HepG2 (cell line): ENCODE measurements at regions not wholly inside any gene's neighbourhood (a gene's known extent, or its start where the extent isn't known, plus 50 kb on each side); places are given as distances from the start of the nearest gene placed in this dataset.

Experiments used
- ATAC-seq: fragments of 200-7000 bp; cut with Tn5 transposase; 3 replicates; pipeline ENCODE4 v1.9.1; 2020; ENCODE audit warnings: mild to moderate bottlenecking, moderate library complexity
- BruUV-seq: library from RNA; stranded (reverse); fragments of 400-500 nt; replicated peaks from 2 replicates; lab custom pipeline; 2021; lab: Mats Ljungman, UMichigan
- CTCF ChIA-PET: fragments of 300-600 bp; formaldehyde crosslinking; extraction: SDS; loops from one replicate; lab custom pipeline; 2021; ENCODE audit warnings: low total read pairs, inconsistent platforms, low intra/inter-chr PET ratio; lab: Yijun Ruan, JAX
- POLR2A ChIA-PET: fragments of 350-600 bp; sonication (Branson Sonifier 250); formaldehyde crosslinking; loops from one replicate; lab custom pipeline; 2020; ENCODE audit warnings: antibody characterized with exemption, inconsistent platforms; lab: Yijun Ruan, JAX
- DNase-seq: peaks from one replicate; pipeline ENCODE4 v3.0.0-alpha.2; 2015; ENCODE audit warnings: low spot score
- FAIRE-seq: peaks from 3 replicates; lab custom pipeline; 2011; peaks lifted over from hg19 to GRCh38; lab: Jason Lieb, UNC
- H2AFZ ChIP-seq: one replicate; pipeline ENCODE4 v1.6.1; 2011; ENCODE audit warnings: low read length, inconsistent platforms
- H3K27ac ChIP-seq: fragments of 300-600 bp; 3 replicates; pipeline ENCODE4 v1.8.0; 2011; ENCODE audit warnings: mixed run types, mild to moderate bottlenecking, mixed read lengths, low read length, inconsistent platforms; ENCODE audit not compliant: insufficient read depth; ENCODE audit errors: extremely low read length
- H3K27me3 ChIP-seq, 2 experiments: fragments of 200-600 bp in 1 of 2; 2 replicates in 1 of 2; 3 replicates in 1 of 2; pipeline versions ENCODE4 v1.6.0 to v1.8.0; 2011; ENCODE audit warnings: low read length in 2 of 2, mild to moderate bottlenecking in 2 of 2, moderate library complexity in 2 of 2, inconsistent platforms in 1 of 2; ENCODE audit not compliant: insufficient read depth in 2 of 2, control insufficient read depth in 1 of 2
- H3K36me3 ChIP-seq, 2 experiments: fragments of 200-600 bp in 1 of 2; replicated peaks in 1 of 2; 2 replicates in 1 of 2; 3 replicates in 1 of 2; pipeline versions ENCODE4 v1.5.1 to v1.8.0; 2011; ENCODE audit warnings: low read length in 2 of 2, inconsistent platforms in 1 of 2; ENCODE audit not compliant: insufficient read depth in 2 of 2, control insufficient read depth in 1 of 2
- H3K4me1 ChIP-seq: 2 replicates; pipeline ENCODE4 v1.5.1; 2012; ENCODE audit warnings: low read length, inconsistent platforms; ENCODE audit not compliant: insufficient read depth
- H3K4me2 ChIP-seq: 2 replicates; pipeline ENCODE4 v1.6.0; 2011; ENCODE audit warnings: low read depth, low read length, inconsistent platforms
- H3K4me3 ChIP-seq, 3 experiments: fragments of 200-600 bp in 1 of 3; sonication (generic), shearing (Covaris generic) in 1 of 3; replicated peaks in 1 of 3; 2 replicates each; pipeline ENCODE4 v1.5.1; 2011 to 2016; ENCODE audit warnings: low read length in 3 of 3, inconsistent platforms in 2 of 3, low read depth in 2 of 3, mild to moderate bottlenecking in 2 of 3, control low read depth in 1 of 3, mixed read lengths in 1 of 3; ENCODE audit not compliant: insufficient read depth in 1 of 3
- H3K79me2 ChIP-seq: one replicate; pipeline ENCODE4 v1.6.1; 2011; ENCODE audit warnings: low read length, inconsistent platforms; ENCODE audit not compliant: insufficient read depth
- H3K9ac ChIP-seq: 2 replicates; pipeline ENCODE4 v1.6.0; 2011; ENCODE audit warnings: mild to moderate bottlenecking, low read depth, low read length, inconsistent platforms; ENCODE audit not compliant: insufficient read depth
- H3K9me3 ChIP-seq: 2 replicates; pipeline ENCODE4 v1.5.1; 2012; ENCODE audit warnings: mild to moderate bottlenecking, low read length
- H4K20me1 ChIP-seq: 2 replicates; pipeline ENCODE4 v1.6.0; 2011; ENCODE audit warnings: inconsistent platforms, mild to moderate bottlenecking, low read length, moderate library complexity; ENCODE audit not compliant: insufficient read depth
- ATF1 ChIP-seq: IDR thresholded peaks from 2 replicates; pipeline ENCODE4 v1.6.1; 2016; ENCODE audit warnings: mild to moderate bottlenecking, control low read depth
- CBX1 ChIP-seq: IDR thresholded peaks from one replicate; pipeline ENCODE4 v1.6.1; 2016; ENCODE audit warnings: antibody characterized with exemption, low read depth
- FOSL2 ChIP-seq: sonication (generic); formaldehyde crosslinking; IDR thresholded peaks from 2 replicates; pipeline ENCODE4 v1.4.0; 2020; ENCODE audit warnings: missing genetic modification reagents
- HMG20A ChIP-seq: IDR thresholded peaks from 2 replicates; pipeline ENCODE4 v1.6.1; 2016; ENCODE audit warnings: borderline replicate concordance
- PLRG1 ChIP-seq: fragments of 450-650 bp; conservative IDR thresholded peaks from 2 replicates; pipeline ENCODE4 v1.6.1; 2016
- PTBP1 ChIP-seq: fragments of 200-400 bp; formaldehyde crosslinking; IDR thresholded peaks from 2 replicates; pipeline ENCODE4 v1.6.1; 2018; ENCODE audit warnings: low read length, low read depth; ENCODE audit not compliant: poor library complexity, severe bottlenecking
- THAP11 ChIP-seq: IDR thresholded peaks from 2 replicates; pipeline ENCODE4 v1.6.1; 2016; ENCODE audit warnings: missing biosample characterization, missing genetic modification reagents
- ZC3H4 ChIP-seq: sonication (generic); formaldehyde crosslinking; IDR thresholded peaks from 2 replicates; pipeline ENCODE4 v1.4.0; 2020; ENCODE audit warnings: missing genetic modification reagents, borderline replicate concordance
- ZFP90 ChIP-seq: sonication (generic); formaldehyde crosslinking; IDR thresholded peaks from 2 replicates; pipeline ENCODE4 v1.8.0; 2022; ENCODE audit warnings: missing genetic modification reagents, mild to moderate bottlenecking, inconsistent platforms, borderline replicate concordance
- ZMAT3 ChIP-seq: sonication (generic); formaldehyde crosslinking; conservative IDR thresholded peaks from 2 replicates; pipeline ENCODE4 v1.7.0; 2021; ENCODE audit warnings: missing genetic modification reagents
- ZNF513 ChIP-seq: sonication (generic); formaldehyde crosslinking; conservative IDR thresholded peaks from 2 replicates; pipeline ENCODE4 v1.5.0; 2020; ENCODE audit warnings: missing genetic modification reagents
- WGBS: methylation state at CpG from one replicate; pipeline ENCODE4 v1.1.6; 2017; ENCODE audit warnings: low lambda C conversion rate; 5-methylcytosine and 5-hydroxymethylcytosine counted together
- in situ Hi-C: cut with HindIII; loops from 2 replicates; pipeline ENCODE4 v1.10.0; 2017; ENCODE audit warnings: low pct_unique_long_range_greater_than_20kb; ENCODE audit not compliant: extremely low pct_ligation_motif_present
- intact Hi-C: fragments of 100-400 bp; cut with micrococcal nuclease; formaldehyde crosslinking; loops from one replicate; pipeline ENCODE4 v1.10.0; 2022; ENCODE audit not compliant: unreplicated experiment

GRCh38 chr6:149134511-149134933 is 183.0 kb upstream of the TAB2 start:
- 9% methylated on average over 4 of the region's 4 CpGs for WGBS
- TF ChIP-seq CBX1 (no peak), FOSL2 (CRISPR knock-in tag) (no peak), PTBP1 (no peak), ZC3H4 (no peak), ATF1 (CRISPR knock-in tag) (no peak), ZFP90 (CRISPR knock-in tag) (no peak), HMG20A (CRISPR knock-in tag) (no peak), PLRG1 (no peak), ZMAT3 (CRISPR knock-in tag) (no peak), ZNF513 (CRISPR knock-in tag) (no peak), THAP11 (CRISPR knock-in tag) (no peak)
- FAIRE-seq (no peak), DNase-seq (no peak), ATAC-seq (no peak)
- H3K9ac ChIP-seq, result no peak overlapping the region
- no peaks in the 10 kb centered on the region for H3K9me3 ChIP-seq
- peaks cover 0 to 27% of the 10 kb centered on the region in 2 experiments; a peak in 3 of 5 replicates for H3K27me3 ChIP-seq
- no TSS peak for BruUV-seq
- intact Hi-C loops (no loop called here), in situ Hi-C loops (no loop called here)
- H3K79me2 ChIP-seq, result no peaks in the 10 kb centered on the region
- no peak overlapping the region for H3K27ac ChIP-seq
- POLR2A ChIA-PET, result no interaction called here
- H3K4me3 ChIP-seq, result no peak overlapping the region
- H3K4me1 ChIP-seq, result no peaks in the 10 kb centered on the region
- no peaks in the 10 kb centered on the region for H4K20me1 ChIP-seq
- no peaks in the 10 kb centered on the region for H3K36me3 ChIP-seq
- CTCF ChIA-PET, result no interaction called here
- H2AFZ ChIP-seq, result no peak overlapping the region
- H3K4me2 ChIP-seq, result no peak overlapping the region
